ENCODE measurements at regions not wholly inside any gene's neighbourhood (a gene's known extent, or its start where the extent isn't known, plus 50 kb on each side); places are given as distances from the start of the nearest gene placed in this dataset.

GRCh38 chr13:67440236-67440975 lies 210.3 kb upstream of the PCDH9 start:
- H3K27me3 ChIP-seq (ENCODE audit: insufficient read depth): no peaks in the 10 kb centered on the region
- H3K9ac ChIP-seq: no peak overlapping the region
- no peak overlapping the region for H3K4me3 ChIP-seq (ENCODE audit: low read depth in 2 of 2, low read length in 1 of 2)
- 49% methylated on average over 5 of the region's 5 CpGs for WGBS (ENCODE audit: low lambda C conversion rate)
- H3K4me2 ChIP-seq: no peak overlapping the region
- TF ChIP-seq JUND (IDR thresholded peaks at IDR 0.05) (no peak), MEF2A (IDR thresholded peaks at IDR 0.05; ENCODE audit: borderline replicate concordance, low read depth) (no peak), CTCF (IDR thresholded peaks at IDR 0.05) (no peak), MAX (IDR thresholded peaks at IDR 0.05; ENCODE audit: low read depth) (no peak)
- ChIA-PET CTCF (interaction anchor here (0.8 kb wide), 1 partner anchor 451 kb away, joined by 4 read pairs; no protein-coding TSS in a partner anchor), POLR2A (no interaction called here)
- no peaks in the 10 kb centered on the region for H3F3A ChIP-seq (replicated peaks; ENCODE audit: insufficient read depth)
- H3K36me3 ChIP-seq (replicated peaks in 1 of 2; ENCODE audit: control insufficient read depth in 1 of 2, insufficient read depth in 2 of 2, low read length in 1 of 2): no peaks in the 10 kb centered on the region
- H2AFZ ChIP-seq (ENCODE audit: low read depth): no peak overlapping the region
- no peak overlapping the region for H3K27ac ChIP-seq (ENCODE audit: low read depth in 2 of 2, low read length in 1 of 2)
- DNase-seq: no peak
- no peaks in the 10 kb centered on the region for H3K79me2 ChIP-seq (ENCODE audit: insufficient read depth)
- no peaks in the 10 kb centered on the region; a peak in 1 of 4 replicates for H3K4me1 ChIP-seq (ENCODE audit: control insufficient read depth in 1 of 2, insufficient read depth in 2 of 2, low read depth in 1 of 2, low read length in 1 of 2)
- H4K20me1 ChIP-seq (ENCODE audit: insufficient read depth): no peaks in the 10 kb centered on the region
- H3K9me3 ChIP-seq: no peaks in the 10 kb centered on the region
- no peaks in the 10 kb centered on the region for H3K9me2 ChIP-seq

- 37% methylated on average over 1 of the region's 1 CpG for WGBS (ENCODE audit: low lambda C conversion rate)
- no peak overlapping the region for H2AFZ ChIP-seq (ENCODE audit: low read depth)
- no peaks in the 10 kb centered on the region for H3K79me2 ChIP-seq (ENCODE audit: insufficient read depth)
- no peaks in the 10 kb centered on the region for H3K36me3 ChIP-seq (replicated peaks in 1 of 2; ENCODE audit: control insufficient read depth in 1 of 2, insufficient read depth in 2 of 2, low read length in 1 of 2)
- H3K9ac ChIP-seq: no peak overlapping the region
- no peaks in the 10 kb centered on the region for H3K27me3 ChIP-seq (ENCODE audit: insufficient read depth)
- no peak for TF ChIP-seq GABPA (IDR thresholded peaks at IDR 0.05; ENCODE audit: low read depth)
- TF ChIP-seq FOXJ3 (CRISPR knock-in tag; IDR thresholded peaks at IDR 0.05): no peak
- TF ChIP-seq REST (IDR thresholded peaks at IDR 0.05; ENCODE audit: low read depth, low read length): no peak
- TF ChIP-seq MEF2A (IDR thresholded peaks at IDR 0.05; ENCODE audit: borderline replicate concordance, low read depth): no peak
- no peak for TF ChIP-seq EZH2phosphoT487 (IDR thresholded peaks at IDR 0.05; ENCODE audit: borderline replicate concordance, low read depth)
- no peak for TF ChIP-seq GATA2 (CRISPR knock-in tag; IDR thresholded peaks at IDR 0.05)
- no peak for TF ChIP-seq TCF12 (IDR thresholded peaks at IDR 0.05)
- no peak for TF ChIP-seq YY1 (IDR thresholded peaks at IDR 0.05; ENCODE audit: low read depth)
- TF ChIP-seq NRF1 (IDR thresholded peaks at IDR 0.05; ENCODE audit: low read depth, low read length): no peak
- no peak for TF ChIP-seq IRF3 (IDR thresholded peaks at IDR 0.05; ENCODE audit: low read depth, low read length)
- TF ChIP-seq RAD21 (IDR thresholded peaks at IDR 0.05; ENCODE audit: low read length): no peak
- no peak for TF ChIP-seq CTCF (IDR thresholded peaks at IDR 0.05)
- TF ChIP-seq USF1 (IDR thresholded peaks at IDR 0.05; ENCODE audit: borderline replicate concordance, low read depth): no peak
- no peak for TF ChIP-seq SMC3 (IDR thresholded peaks at IDR 0.05; ENCODE audit: low read depth, low read length)
- TF ChIP-seq RFX5 (IDR thresholded peaks at IDR 0.05; ENCODE audit: low read length): no peak
- ChIA-PET POLR2A (interaction anchor here (0.6 kb wide), 1 partner anchor 1448 kb away, joined by 3 read pairs; no protein-coding TSS in a partner anchor), CTCF (no interaction called here)
- H3K4me2 ChIP-seq: no peak overlapping the region
- H3F3A ChIP-seq (replicated peaks; ENCODE audit: insufficient read depth): no peaks in the 10 kb centered on the region
- no peak overlapping the region for H3K4me3 ChIP-seq (ENCODE audit: low read depth in 2 of 2, low read length in 1 of 2)
- no peaks in the 10 kb centered on the region for H4K20me1 ChIP-seq (ENCODE audit: insufficient read depth)
- H3K27ac ChIP-seq (ENCODE audit: low read depth in 2 of 2, low read length in 1 of 2): no peak overlapping the region
- no peaks in the 10 kb centered on the region; a peak in 1 of 4 replicates for H3K4me1 ChIP-seq (ENCODE audit: control insufficient read depth in 1 of 2, insufficient read depth in 2 of 2, low read depth in 1 of 2, low read length in 1 of 2)
- no peak for DNase-seq
- no peaks in the 10 kb centered on the region for H3K9me3 ChIP-seq
- no peaks in the 10 kb centered on the region for H3K9me2 ChIP-seq
Measured at GRCh38 chr13:67439365-67439764, 209.2 kb upstream of the PCDH9 start.

All from SK-N-SH (cell line).